Spleen (tissue), 11 donors: ENCODE measurements at regions not wholly inside any gene's neighbourhood (a gene's known extent, or its start where the extent isn't known, plus 50 kb on each side); places are given as distances from the start of the nearest gene placed in this dataset.

Experiments
- DNase-seq: peaks from one replicate; pipeline ENCODE4 v3.0.0-alpha.2; 2020
- H3K27ac ChIP-seq, 8 donors: fragments of 200-600 bp; sonication (generic) in 7 of 8; 1 replicate in 4 of 8; 2 replicates in 4 of 8; pipeline versions ENCODE4 v1.5.0 to v1.8.0; 2016 to 2021; ENCODE audit warnings: inconsistent platforms in 4 of 8, mild to moderate bottlenecking in 4 of 8, moderate library complexity in 1 of 8
- H3K27me3 ChIP-seq, 7 donors: fragments of 200-600 bp; sonication (generic) in 6 of 7; replicated peaks in 1 of 7; 1 replicate in 4 of 7; 2 replicates in 3 of 7; pipeline versions ENCODE4 v1.5.0 to v1.8.0; 2016 to 2021; ENCODE audit warnings: inconsistent platforms in 3 of 7, mild to moderate bottlenecking in 1 of 7
- H3K36me3 ChIP-seq, 6 donors: fragments of 200-600 bp; sonication (generic) in 5 of 6; 1 replicate in 4 of 6; 2 replicates in 2 of 6; pipeline versions ENCODE4 v1.5.0 to v1.8.0; 2016 to 2021; ENCODE audit warnings: inconsistent platforms in 2 of 6
- H3K4me1 ChIP-seq, 6 donors: fragments of 200-600 bp; sonication (generic) in 5 of 6; 1 replicate in 3 of 6; 2 replicates in 3 of 6; pipeline versions ENCODE4 v1.5.0 to v1.8.0; 2016 to 2021; ENCODE audit warnings: inconsistent platforms in 3 of 6
- H3K4me3 ChIP-seq, 8 donors: fragments of 200-600 bp; sonication (generic) in 7 of 8; 1 replicate in 4 of 8; 2 replicates in 4 of 8; pipeline versions ENCODE4 v1.5.0 to v1.8.0; 2016 to 2021; ENCODE audit warnings: inconsistent platforms in 4 of 8, mild to moderate bottlenecking in 4 of 8, moderate library complexity in 2 of 8
- H3K9me3 ChIP-seq, 8 donors: fragments of 200-600 bp; sonication (generic) in 7 of 8; 1 replicate in 4 of 8; 2 replicates in 4 of 8; pipeline versions ENCODE4 v1.5.0 to v1.8.0; 2016 to 2021; ENCODE audit warnings: inconsistent platforms in 4 of 8
- CTCF ChIP-seq, 11 experiments: fragments of 200-600 bp in 7 of 11; fragments of 450-650 bp in 4 of 11; sonication (generic) in 4 of 11; IDR thresholded peaks in 8 of 11; conservative IDR thresholded peaks in 3 of 11; 1 replicate in 7 of 11; 2 replicates in 4 of 11; pipeline versions ENCODE4 v1.4.0 to v1.8.0; 2016 to 2021; ENCODE audit warnings: antibody characterized with exemption in 11 of 11, inconsistent platforms in 4 of 11, mild to moderate bottlenecking in 1 of 11
- POLR2A ChIP-seq, 3 donors: fragments of 450-650 bp; IDR thresholded peaks; one replicate each; pipeline ENCODE4 v1.5.1; 2017; ENCODE audit warnings: antibody characterized with exemption in 3 of 3, mild to moderate bottlenecking in 1 of 3
- POLR2AphosphoS5 ChIP-seq, 3 donors: sonication (generic); formaldehyde crosslinking; IDR thresholded peaks; one replicate each; pipeline ENCODE4 v1.5.1; 2017; ENCODE audit warnings: antibody characterized with exemption in 3 of 3
- WGBS, 5 donors: extraction: QIAGEN DNeasy Blood & Tissue Kit in 3 of 5; methylation state at CpG; one replicate each; pipeline versions ENCODE4 v1.1.5 to v1.1.7; 2013 to 2018; 5-methylcytosine and 5-hydroxymethylcytosine counted together
- intact Hi-C: fragments of 100-400 bp; cut with DNase I; formaldehyde crosslinking; loops from one replicate; pipeline ENCODE4 v1.15.0; 2023; ENCODE audit warnings: low total_unique reads
- donor health status: healthy with polysubstance abuse.
- donor health status: DM: no; HTN: no; CAD: no; lungs with moderate emphysema.
- donor health status: DM: no; HTN: no; CAD: no.
- donor health status: Bipolar disorder and iron deficiency.
- donor health status: healthy.
- donor health status: DM: no; HTN: no; CAD: no.
- donor health status: DM: yes; HTN: yes; CAD: no.

DNA sequence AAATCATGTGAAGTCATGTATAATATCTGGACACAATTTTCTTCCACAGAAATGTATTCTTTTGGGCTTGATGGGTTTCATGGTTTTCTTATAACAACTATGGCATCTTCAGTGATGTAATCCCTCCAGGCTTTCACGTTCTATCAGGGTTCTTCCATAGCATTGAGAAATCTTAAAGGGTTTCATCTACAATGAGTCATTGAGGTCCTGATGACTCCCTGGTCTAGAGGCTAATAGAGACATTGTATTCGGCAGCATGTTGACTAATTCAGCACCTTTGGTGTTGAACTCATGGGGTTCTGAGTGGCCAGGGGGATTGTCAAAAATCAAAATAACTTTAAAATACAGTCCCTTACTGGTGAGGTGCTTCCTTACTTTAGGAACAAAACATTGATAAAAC, 614.0 kb upstream of the CRIM1 start:
- no peak for TF ChIP-seq POLR2AphosphoS5 (IDR thresholded peaks at IDR 0.05)
- no peak for TF ChIP-seq CTCF (IDR thresholded peaks at IDR 0.05 in 8 of 11, conservative IDR thresholded peaks at IDR 0.05 in 3 of 11)
- TF ChIP-seq POLR2A (IDR thresholded peaks at IDR 0.05): no peak
- Histone ChIP-seq H3K4me3 (no peak overlapping the region), H3K27ac (no peak overlapping the region), H3K4me1 (no peaks in the 10 kb centered on the region), H3K36me3 (no peaks in the 10 kb centered on the region), H3K9me3 (peaks cover 0 to 28% (median 12%) of the 10 kb centered on the region in 8 donors), H3K27me3 (no peaks in the 10 kb centered on the region)
- DNase-seq: no peak
- WGBS, 5 donors: 82 to 92% (median 85%) methylated on average over 2 of the region's 2 CpGs
- intact Hi-C loops: no loop called here

GRCh38 chr2:35731674-35732073, 623.9 kb upstream of the CRIM1 start:
- Histone ChIP-seq H3K27ac (no peak overlapping the region), H3K27me3 (no peaks in the 10 kb centered on the region), H3K4me3 (no peak overlapping the region), H3K9me3 (peaks cover 0 to 9% (median 0%) of the 10 kb centered on the region in 8 donors), H3K4me1 (no peaks in the 10 kb centered on the region), H3K36me3 (no peaks in the 10 kb centered on the region)
- intact Hi-C loops: no loop called here
- no peak for DNase-seq
- TF ChIP-seq CTCF (IDR thresholded peaks at IDR 0.05 in 8 of 11, conservative IDR thresholded peaks at IDR 0.05 in 3 of 11): no peak

DNA sequence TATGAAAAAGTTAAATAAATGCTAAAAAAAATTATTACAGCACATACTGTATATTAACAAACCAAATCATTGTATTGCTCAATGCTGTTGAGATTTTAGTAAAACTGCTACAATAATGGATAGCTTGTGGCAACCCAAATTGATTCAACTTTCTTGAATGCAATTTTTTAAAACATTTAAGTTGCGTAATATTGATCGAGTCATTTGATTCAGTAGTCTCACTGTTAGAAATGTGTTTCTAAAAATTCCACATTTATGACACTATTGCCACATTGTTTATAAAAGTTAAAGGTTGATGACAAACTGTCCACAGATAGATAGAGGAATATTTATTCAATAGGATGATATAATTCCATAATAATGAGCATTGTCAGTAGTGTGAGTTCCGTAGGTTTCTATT, 640.7 kb upstream of the CRIM1 start:
- H3K4me1 ChIP-seq: no peaks in the 10 kb centered on the region
- TF ChIP-seq CTCF (IDR thresholded peaks at IDR 0.05 in 8 of 11, conservative IDR thresholded peaks at IDR 0.05 in 3 of 11) (no peak), POLR2AphosphoS5 (IDR thresholded peaks at IDR 0.05) (no peak), POLR2A (IDR thresholded peaks at IDR 0.05) (no peak)
- peaks cover 0 to 1% (median 0%) of the 10 kb centered on the region in 8 donors for H3K9me3 ChIP-seq
- H3K36me3 ChIP-seq: no peaks in the 10 kb centered on the region
- intact Hi-C loops: no loop called here
- no peak overlapping the region for H3K27ac ChIP-seq
- WGBS, 5 donors: 89 to 99% (median 91%) methylated on average over 3 of the region's 3 CpGs
- H3K4me3 ChIP-seq: no peak overlapping the region
- no peaks in the 10 kb centered on the region for H3K27me3 ChIP-seq
- DNase-seq: no peak

DNA sequence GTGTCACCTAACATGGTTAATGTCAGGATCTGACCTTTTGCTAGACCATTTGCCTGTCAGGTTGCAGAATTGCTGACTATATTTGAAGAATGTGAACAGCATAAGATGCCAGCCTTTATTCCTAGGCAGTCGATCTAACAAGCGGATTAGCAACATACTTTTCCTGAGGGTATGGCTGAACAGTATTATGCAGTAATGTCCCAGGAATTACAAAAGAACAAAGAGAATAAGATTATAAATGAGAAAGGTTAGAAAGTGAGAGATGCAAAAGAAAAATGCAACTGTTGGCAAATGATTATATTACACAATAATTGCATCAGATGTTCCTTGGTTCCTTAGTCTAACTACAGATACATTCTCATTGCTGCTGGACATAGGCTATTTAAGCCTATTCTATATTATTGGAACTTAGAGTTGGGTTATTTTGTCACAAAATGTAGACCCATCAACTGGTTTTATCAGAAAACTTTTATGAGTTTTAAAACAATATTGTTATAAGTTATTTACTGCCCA, 647.1 kb upstream of the CRIM1 start:
- H3K9me3 ChIP-seq: no peaks in the 10 kb centered on the region
- no peaks in the 10 kb centered on the region for H3K36me3 ChIP-seq
- WGBS, 5 donors: 90 to 97% (median 93%) methylated on average over 2 of the region's 2 CpGs
- no peak overlapping the region for H3K27ac ChIP-seq
- H3K4me3 ChIP-seq: no peak overlapping the region
- intact Hi-C loops: no loop called here
- no peak for DNase-seq
- TF ChIP-seq POLR2AphosphoS5 (IDR thresholded peaks at IDR 0.05): no peak
- TF ChIP-seq POLR2A (IDR thresholded peaks at IDR 0.05): no peak
- no peak for TF ChIP-seq CTCF (IDR thresholded peaks at IDR 0.05 in 8 of 11, conservative IDR thresholded peaks at IDR 0.05 in 3 of 11)
- no peaks in the 10 kb centered on the region for H3K27me3 ChIP-seq
- no peaks in the 10 kb centered on the region for H3K4me1 ChIP-seq
